ENCODE measurements at regions not wholly inside any gene's neighbourhood (a gene's known extent, or its start where the extent isn't known, plus 50 kb on each side); places are given as distances from the start of the nearest gene placed in this dataset.

DNA sequence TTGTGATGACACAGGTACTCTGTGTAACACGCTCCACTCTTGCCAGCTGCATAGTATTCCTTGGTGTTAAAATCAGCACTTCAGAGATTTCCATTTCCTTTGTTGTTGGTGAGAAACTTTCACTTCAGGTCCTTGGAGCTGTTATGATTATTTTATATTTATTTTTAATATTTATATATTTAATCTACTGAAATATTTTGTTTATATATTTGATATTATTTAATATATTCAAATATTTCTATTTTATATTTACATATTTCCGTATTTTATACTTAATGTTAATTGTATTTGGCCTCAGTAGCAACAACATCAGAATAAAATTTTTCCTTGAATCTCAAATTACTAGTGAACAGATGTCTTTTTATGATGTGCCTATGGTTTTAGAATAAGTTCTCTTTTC lies 225.3 kb downstream of the MAGEB17 start:
- WGBS (ENCODE audit: insufficient coverage, low lambda C conversion rate), result 100% methylated on average over 1 of the region's 2 CpGs
- no peaks in the 10 kb centered on the region for H3K27me3 ChIP-seq (ENCODE audit: control insufficient read depth, insufficient read depth, low read length)
- H3K27ac ChIP-seq (ENCODE audit: low read length), result no peak overlapping the region
- no peaks in the 10 kb centered on the region for H3K36me3 ChIP-seq (ENCODE audit: control insufficient read depth, insufficient read depth, low read length)
- H3K9me3 ChIP-seq (ENCODE audit: control insufficient read depth, low read depth, low read length), result no peaks in the 10 kb centered on the region
- DNase-seq, result no peak
- no peaks in the 10 kb centered on the region for H3K4me1 ChIP-seq (ENCODE audit: control insufficient read depth, insufficient read depth, low read length)
- no peak overlapping the region for H3K4me3 ChIP-seq (ENCODE audit: low read length)

GRCh38 chrX:16394290-16394689 lies 227.0 kb downstream of the MAGEB17 start:
- H3K27ac ChIP-seq (ENCODE audit: low read length), result no peak overlapping the region
- H3K4me1 ChIP-seq (ENCODE audit: control insufficient read depth, insufficient read depth, low read length), result no peaks in the 10 kb centered on the region
- H3K27me3 ChIP-seq (ENCODE audit: control insufficient read depth, insufficient read depth, low read length), result no peaks in the 10 kb centered on the region
- no peaks in the 10 kb centered on the region for H3K9me3 ChIP-seq (ENCODE audit: control insufficient read depth, low read depth, low read length)
- H3K36me3 ChIP-seq (ENCODE audit: control insufficient read depth, insufficient read depth, low read length), result no peaks in the 10 kb centered on the region
- WGBS (ENCODE audit: insufficient coverage, low lambda C conversion rate), result no CpG with 5 or more reads among the region's 3 CpGs
- DNase-seq, result no peak
- H3K4me3 ChIP-seq (ENCODE audit: low read length), result no peak overlapping the region

DNA sequence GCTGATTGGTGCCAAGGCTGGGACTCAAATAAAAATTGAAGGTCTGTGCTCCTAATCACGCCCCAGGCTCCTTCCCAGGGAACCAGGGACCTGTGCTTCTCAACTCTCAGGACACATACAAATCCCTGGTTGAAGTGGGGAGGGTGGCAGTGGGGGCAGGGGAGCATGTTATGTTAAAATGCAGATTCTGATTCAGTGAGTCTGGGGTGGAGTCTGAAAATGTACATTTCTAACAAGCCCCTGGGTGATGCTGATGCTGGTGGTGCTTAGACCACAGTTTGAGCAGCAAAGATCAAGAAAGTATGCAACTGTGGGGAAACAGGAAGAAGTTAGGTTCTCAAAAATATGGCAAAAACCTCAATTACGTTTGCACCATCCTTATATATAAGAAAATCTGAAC lies 236.5 kb downstream of the MAGEB17 start:
- Histone ChIP-seq H3K4me1 (ENCODE audit: control insufficient read depth, insufficient read depth, low read length) (no peaks in the 10 kb centered on the region), H3K9me3 (ENCODE audit: control insufficient read depth, low read depth, low read length) (no peaks in the 10 kb centered on the region), H3K4me3 (ENCODE audit: low read length) (no peak overlapping the region), H3K27me3 (ENCODE audit: control insufficient read depth, insufficient read depth, low read length) (no peaks in the 10 kb centered on the region), H3K27ac (ENCODE audit: low read length) (no peak overlapping the region), H3K36me3 (ENCODE audit: control insufficient read depth, insufficient read depth, low read length) (no peaks in the 10 kb centered on the region)
- WGBS (ENCODE audit: insufficient coverage, low lambda C conversion rate), result no CpG with 5 or more reads among the region's 2 CpGs
- no peak for DNase-seq

GRCh38 chrX:16416588-16416987 lies 233.4 kb upstream of the S100G start:
- no peaks in the 10 kb centered on the region for H3K36me3 ChIP-seq (ENCODE audit: control insufficient read depth, insufficient read depth, low read length)
- H3K27me3 ChIP-seq (ENCODE audit: control insufficient read depth, insufficient read depth, low read length), result no peaks in the 10 kb centered on the region
- H3K27ac ChIP-seq (ENCODE audit: low read length), result no peak overlapping the region
- no peak for DNase-seq
- H3K4me3 ChIP-seq (ENCODE audit: low read length), result no peak overlapping the region
- WGBS (ENCODE audit: insufficient coverage, low lambda C conversion rate), result no CpG with 5 or more reads among the region's 1 CpG
- no peaks in the 10 kb centered on the region for H3K4me1 ChIP-seq (ENCODE audit: control insufficient read depth, insufficient read depth, low read length)
- H3K9me3 ChIP-seq (ENCODE audit: control insufficient read depth, low read depth, low read length), result no peaks in the 10 kb centered on the region

DNA sequence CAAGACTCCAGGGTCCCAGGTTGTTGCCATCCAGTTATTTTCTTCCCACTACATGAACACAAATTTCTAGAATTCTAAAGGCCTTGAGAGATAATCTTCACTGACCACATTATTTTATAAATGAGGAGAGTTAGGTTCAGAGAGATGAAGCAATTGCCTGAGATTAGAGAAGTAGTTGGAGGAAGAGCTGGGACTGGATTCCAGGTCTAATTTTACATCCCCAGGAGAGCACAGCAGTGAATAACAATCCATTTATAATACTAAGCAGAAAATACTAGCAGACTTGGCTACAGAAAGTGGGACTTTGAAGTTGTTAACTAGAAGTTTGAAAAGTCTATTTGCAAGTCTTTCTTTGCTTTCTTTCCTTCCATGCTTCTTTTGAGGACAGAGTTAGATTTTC lies 231.3 kb upstream of the S100G start:
- Histone ChIP-seq H3K4me1 (ENCODE audit: control insufficient read depth, insufficient read depth, low read length) (no peaks in the 10 kb centered on the region), H3K4me3 (ENCODE audit: low read length) (no peak overlapping the region), H3K27ac (ENCODE audit: low read length) (no peak overlapping the region), H3K27me3 (ENCODE audit: control insufficient read depth, insufficient read depth, low read length) (no peaks in the 10 kb centered on the region), H3K9me3 (ENCODE audit: control insufficient read depth, low read depth, low read length) (no peaks in the 10 kb centered on the region), H3K36me3 (ENCODE audit: control insufficient read depth, insufficient read depth, low read length) (no peaks in the 10 kb centered on the region)
- DNase-seq, result no peak

DNA sequence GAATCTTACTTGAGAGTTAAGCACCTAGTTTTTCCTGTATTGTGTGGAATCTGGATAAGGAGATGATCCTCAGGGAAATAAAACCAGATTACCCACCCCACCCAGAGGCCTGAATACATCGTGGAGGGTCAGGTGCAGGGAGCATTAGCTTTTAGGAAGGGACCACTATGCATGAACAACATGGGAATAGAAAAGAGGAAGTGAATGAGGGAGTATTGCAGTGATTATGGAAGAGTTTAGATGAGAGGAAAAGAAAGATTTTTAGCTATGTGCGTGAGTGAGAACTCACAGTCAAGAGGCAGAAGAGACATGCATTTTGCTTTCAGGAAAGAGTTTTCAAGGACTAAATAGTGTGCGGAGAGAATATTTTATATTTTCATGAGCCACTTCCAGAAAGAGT lies 222.3 kb upstream of the S100G start:
- WGBS (ENCODE audit: insufficient coverage, low lambda C conversion rate), result no CpG with 5 or more reads among the region's 3 CpGs

DNA sequence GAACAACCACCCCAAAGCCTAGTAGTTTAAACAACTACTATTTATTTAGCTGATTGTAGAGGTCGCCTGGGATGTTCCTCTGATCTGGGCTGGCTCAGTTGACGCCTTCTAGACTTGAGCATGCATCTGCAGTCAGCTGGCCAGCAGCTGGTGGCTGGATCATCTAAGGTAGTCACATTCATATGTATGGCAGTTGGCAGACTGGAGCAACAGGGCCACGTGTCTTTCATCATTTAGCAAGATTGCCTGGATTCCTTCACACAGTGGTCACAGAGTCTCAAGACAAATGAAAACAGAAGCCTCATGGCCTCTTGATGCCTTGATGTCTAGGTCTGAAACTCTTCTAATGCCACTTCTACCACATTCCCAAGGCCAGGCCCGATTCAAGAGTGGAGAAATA lies 220.6 kb upstream of the S100G start:
- Histone ChIP-seq H3K27ac (ENCODE audit: low read length) (no peak overlapping the region), H3K36me3 (ENCODE audit: control insufficient read depth, insufficient read depth, low read length) (no peaks in the 10 kb centered on the region), H3K27me3 (ENCODE audit: control insufficient read depth, insufficient read depth, low read length) (no peaks in the 10 kb centered on the region), H3K4me1 (ENCODE audit: control insufficient read depth, insufficient read depth, low read length) (no peaks in the 10 kb centered on the region), H3K4me3 (ENCODE audit: low read length) (no peak overlapping the region), H3K9me3 (ENCODE audit: control insufficient read depth, low read depth, low read length) (no peaks in the 10 kb centered on the region)
- no peak for DNase-seq
- no CpG with 5 or more reads among the region's 4 CpGs for WGBS (ENCODE audit: insufficient coverage, low lambda C conversion rate)

More for the DNA sequence above, 222.3 kb upstream of the S100G start:
- H3K4me3 ChIP-seq (ENCODE audit: low read length), result no peak overlapping the region
- no peaks in the 10 kb centered on the region for H3K4me1 ChIP-seq (ENCODE audit: control insufficient read depth, insufficient read depth, low read length)
- DNase-seq, result no peak
- no peaks in the 10 kb centered on the region for H3K9me3 ChIP-seq (ENCODE audit: control insufficient read depth, low read depth, low read length)
- no peak overlapping the region for H3K27ac ChIP-seq (ENCODE audit: low read length)
- H3K27me3 ChIP-seq (ENCODE audit: control insufficient read depth, insufficient read depth, low read length), result no peaks in the 10 kb centered on the region
- no peaks in the 10 kb centered on the region for H3K36me3 ChIP-seq (ENCODE audit: control insufficient read depth, insufficient read depth, low read length)

DNA sequence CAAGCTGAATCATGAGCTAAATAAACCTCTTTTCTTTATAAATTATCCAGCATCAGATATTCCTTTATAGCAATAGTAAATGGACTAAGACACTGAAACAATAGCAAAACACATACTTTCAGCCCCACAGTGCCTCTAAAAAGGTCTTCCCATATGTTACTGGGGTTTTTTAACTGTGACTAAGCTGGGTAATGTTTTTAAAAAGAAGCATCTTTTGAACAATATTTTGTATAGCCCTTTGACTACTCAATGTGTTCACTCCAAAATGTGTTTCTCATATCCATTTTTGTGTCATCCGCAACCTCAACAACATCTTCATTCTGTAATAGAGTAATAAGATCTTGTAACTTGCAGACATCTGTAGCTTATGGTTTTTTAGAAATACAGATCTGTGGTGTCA lies 218.7 kb upstream of the S100G start:
- DNase-seq, result no peak
- H3K27ac ChIP-seq (ENCODE audit: low read length), result no peak overlapping the region
- no peaks in the 10 kb centered on the region for H3K4me1 ChIP-seq (ENCODE audit: control insufficient read depth, insufficient read depth, low read length)
- H3K27me3 ChIP-seq (ENCODE audit: control insufficient read depth, insufficient read depth, low read length), result no peaks in the 10 kb centered on the region
- no peaks in the 10 kb centered on the region for H3K9me3 ChIP-seq (ENCODE audit: control insufficient read depth, low read depth, low read length)
- no peak overlapping the region for H3K4me3 ChIP-seq (ENCODE audit: low read length)
- H3K36me3 ChIP-seq (ENCODE audit: control insufficient read depth, insufficient read depth, low read length), result no peaks in the 10 kb centered on the region
- WGBS (ENCODE audit: insufficient coverage, low lambda C conversion rate), result no CpG with 5 or more reads among the region's 1 CpG

DNA sequence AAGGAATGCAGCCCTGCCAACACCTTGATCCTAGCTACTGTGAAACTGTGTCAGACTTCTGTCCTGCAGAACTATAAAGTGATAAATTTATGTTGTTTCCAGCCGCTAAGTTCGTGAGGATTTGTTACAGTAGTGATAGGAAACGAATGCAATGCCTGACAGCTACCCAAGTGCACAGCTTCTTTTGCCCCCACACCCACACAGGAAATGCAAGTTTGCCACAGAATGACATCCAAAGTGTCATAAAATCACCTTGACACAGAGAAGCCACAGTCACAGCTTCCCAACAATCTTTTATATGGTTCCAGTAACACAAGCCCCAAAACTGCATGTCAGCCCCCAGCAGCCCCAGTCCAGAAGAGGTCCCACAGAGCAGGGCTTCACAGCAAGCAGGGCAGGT lies 216.9 kb upstream of the S100G start:
- no peak for DNase-seq
- WGBS (ENCODE audit: insufficient coverage, low lambda C conversion rate), result no CpG with 5 or more reads among the region's 3 CpGs

GRCh38 chrX:16435399-16435986 lies 214.5 kb upstream of the S100G start:
- H3K27me3 ChIP-seq (ENCODE audit: control insufficient read depth, insufficient read depth, low read length), result no peaks in the 10 kb centered on the region
- H3K27ac ChIP-seq (ENCODE audit: low read length), result no peak overlapping the region
- no peaks in the 10 kb centered on the region for H3K9me3 ChIP-seq (ENCODE audit: control insufficient read depth, low read depth, low read length)
- WGBS (ENCODE audit: insufficient coverage, low lambda C conversion rate), result no CpG with 5 or more reads among the region's 2 CpGs
- H3K4me1 ChIP-seq (ENCODE audit: control insufficient read depth, insufficient read depth, low read length), result no peaks in the 10 kb centered on the region
- DNase-seq, result no peak
- no peak overlapping the region for H3K4me3 ChIP-seq (ENCODE audit: low read length)
- no peaks in the 10 kb centered on the region for H3K36me3 ChIP-seq (ENCODE audit: control insufficient read depth, insufficient read depth, low read length)

More for the DNA sequence above, 216.9 kb upstream of the S100G start:
- H3K36me3 ChIP-seq (ENCODE audit: control insufficient read depth, insufficient read depth, low read length), result no peaks in the 10 kb centered on the region
- no peak overlapping the region for H3K4me3 ChIP-seq (ENCODE audit: low read length)
- no peaks in the 10 kb centered on the region for H3K27me3 ChIP-seq (ENCODE audit: control insufficient read depth, insufficient read depth, low read length)
- no peaks in the 10 kb centered on the region for H3K9me3 ChIP-seq (ENCODE audit: control insufficient read depth, low read depth, low read length)
- H3K27ac ChIP-seq (ENCODE audit: low read length), result no peak overlapping the region
- H3K4me1 ChIP-seq (ENCODE audit: control insufficient read depth, insufficient read depth, low read length), result no peaks in the 10 kb centered on the region

DNA sequence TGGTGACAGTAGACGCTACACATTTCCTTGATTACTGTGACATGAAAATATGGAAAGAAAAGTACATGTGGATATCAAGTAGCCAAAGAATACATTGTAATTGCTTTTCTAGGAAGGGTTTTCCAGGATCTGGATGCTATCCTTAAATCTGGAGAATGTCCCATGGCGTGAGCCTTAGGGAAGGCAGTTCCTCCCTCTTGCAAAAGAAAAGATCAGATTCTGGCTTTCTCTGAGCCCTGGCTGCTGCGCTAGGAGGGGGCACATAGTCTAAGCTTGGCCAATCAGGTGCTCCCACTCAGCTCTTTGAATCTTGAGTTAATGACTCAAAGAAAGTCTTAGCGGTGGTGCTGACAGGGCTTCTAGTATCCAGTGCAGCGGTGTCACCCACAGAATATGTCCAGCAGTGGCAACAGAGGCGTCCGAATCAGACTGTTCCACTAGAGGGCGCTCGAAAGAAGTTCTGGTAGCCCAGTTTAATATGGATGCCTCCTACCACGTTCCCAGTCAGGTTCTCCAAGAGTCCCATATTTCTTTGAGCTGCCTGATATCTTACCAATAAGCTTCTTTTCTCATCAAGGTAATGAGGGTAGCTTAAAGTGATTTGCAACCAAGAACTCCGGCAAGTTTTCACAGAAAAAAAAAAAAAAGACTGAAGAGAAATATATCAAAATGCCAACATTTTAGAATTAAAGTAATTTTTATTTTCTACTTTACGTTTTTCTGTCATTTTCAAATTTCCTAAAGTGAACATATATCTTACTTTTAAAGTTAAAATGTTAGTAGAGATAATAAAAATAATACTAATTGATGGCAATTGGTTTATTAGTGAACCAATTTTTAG lies 213.4 kb upstream of the S100G start:
- H3K27ac ChIP-seq (ENCODE audit: low read length), result no peak overlapping the region
- H3K4me1 ChIP-seq (ENCODE audit: control insufficient read depth, insufficient read depth, low read length), result no peaks in the 10 kb centered on the region
- H3K4me3 ChIP-seq (ENCODE audit: low read length), result no peak overlapping the region
- no peaks in the 10 kb centered on the region for H3K27me3 ChIP-seq (ENCODE audit: control insufficient read depth, insufficient read depth, low read length)
- DNase-seq, result peak; percentile 44 to 45
- no peaks in the 10 kb centered on the region for H3K36me3 ChIP-seq (ENCODE audit: control insufficient read depth, insufficient read depth, low read length)
- WGBS (ENCODE audit: insufficient coverage, low lambda C conversion rate), result 77% methylated on average over 2 of the region's 12 CpGs
- H3K9me3 ChIP-seq (ENCODE audit: control insufficient read depth, low read depth, low read length), result no peaks in the 10 kb centered on the region

Data from large intestine (tissue), 3 donors.